Esophagus muscularis mucosa (tissue), 4 donors: ENCODE measurements at regions not wholly inside any gene's neighbourhood (a gene's known extent, or its start where the extent isn't known, plus 50 kb on each side); places are given as distances from the start of the nearest gene placed in this dataset.

Source experiments
- CTCF ChIP-seq, 3 experiments: fragments of 200-600 bp in 2 of 3; fragments of 450-650 bp in 1 of 3; sonication (generic) in 2 of 3; IDR thresholded peaks; one replicate each; pipeline ENCODE4 v1.5.1; 2017 to 2019; ENCODE audit warnings: antibody characterized with exemption in 3 of 3, mild to moderate bottlenecking in 2 of 3, moderate library complexity in 1 of 3
- EP300 ChIP-seq: sonication (generic); formaldehyde crosslinking; IDR thresholded peaks from one replicate; pipeline ENCODE4 v1.6.1; 2017; ENCODE audit warnings: antibody characterized with exemption
- POLR2A ChIP-seq: fragments of 450-650 bp; IDR thresholded peaks from one replicate; pipeline ENCODE4 v1.6.1; 2017; ENCODE audit warnings: antibody characterized with exemption, moderate library complexity, mild to moderate bottlenecking, low read depth
- POLR2AphosphoS5 ChIP-seq, 2 donors: sonication (generic); formaldehyde crosslinking; IDR thresholded peaks; one replicate each; pipeline ENCODE4 v1.6.1; 2017; ENCODE audit warnings: antibody characterized with exemption in 2 of 2

- TF ChIP-seq POLR2A (no peak), CTCF (IDR thresholded peaks at IDR 0.05) (no peak), POLR2AphosphoS5 (IDR thresholded peaks at IDR 0.05) (no peak), EP300 (no peak)
These were observed 243.9 kb downstream of the DIO2 start for GRCh38 chr14:79967453-79967852.
